GM23248 (cell line): ENCODE measurements at regions not wholly inside any gene's neighbourhood (a gene's known extent, or its start where the extent isn't known, plus 50 kb on each side); places are given as distances from the start of the nearest gene placed in this dataset.

Experiments used
- DNase-seq: peaks from one replicate; pipeline ENCODE4 v3.0.0-alpha.2; 2015
- H2AFZ ChIP-seq: fragments of 200-600 bp; sonication (generic); 2 replicates; pipeline ENCODE4 v1.6.1; 2016; ENCODE audit warnings: antibody characterized with exemption
- H3F3A ChIP-seq: fragments of 200-600 bp; sonication (generic); 2 replicates; pipeline ENCODE4 v1.6.1; 2016; ENCODE audit warnings: mild to moderate bottlenecking, antibody characterized with exemption, mixed run types; ENCODE audit not compliant: insufficient read depth
- H3K27ac ChIP-seq: fragments of 200-600 bp; sonication (generic); 2 replicates; pipeline ENCODE4 v1.5.1; 2016; ENCODE audit warnings: mild to moderate bottlenecking
- H3K27me3 ChIP-seq: fragments of 200-600 bp; sonication (generic); replicated peaks from 2 replicates; pipeline ENCODE4 v1.6.1; 2016; ENCODE audit warnings: mild to moderate bottlenecking; ENCODE audit not compliant: insufficient read depth
- H3K36me3 ChIP-seq: fragments of 200-600 bp; sonication (generic); 2 replicates; pipeline ENCODE4 v1.6.1; 2016; ENCODE audit warnings: low read depth, mild to moderate bottlenecking
- H3K4me1 ChIP-seq: fragments of 200-600 bp; sonication (generic); 2 replicates; pipeline ENCODE4 v1.6.1; 2016; ENCODE audit warnings: mild to moderate bottlenecking; ENCODE audit not compliant: insufficient read depth
- H3K4me2 ChIP-seq: fragments of 200-600 bp; sonication (generic); one replicate; pipeline ENCODE4 v1.6.1; 2016; ENCODE audit warnings: mild to moderate bottlenecking; ENCODE audit not compliant: unreplicated experiment
- H3K4me3 ChIP-seq: fragments of 200-600 bp; sonication (generic); 2 replicates; pipeline ENCODE4 v1.5.1; 2016; ENCODE audit warnings: mild to moderate bottlenecking
- H3K79me2 ChIP-seq: fragments of 200-600 bp; sonication (generic); 2 replicates; pipeline ENCODE4 v1.6.1; 2016; ENCODE audit warnings: mild to moderate bottlenecking; ENCODE audit not compliant: insufficient read depth
- H3K9ac ChIP-seq: fragments of 200-600 bp; sonication (generic); 2 replicates; pipeline ENCODE4 v1.6.1; 2016; ENCODE audit warnings: mild to moderate bottlenecking
- H3K9me2 ChIP-seq: fragments of 200-600 bp; sonication (generic); 2 replicates; pipeline ENCODE4 v1.6.1; 2016; ENCODE audit warnings: mixed run types, mild to moderate bottlenecking, moderate library complexity; ENCODE audit not compliant: insufficient read depth
- H3K9me3 ChIP-seq: fragments of 200-600 bp; sonication (generic); one replicate; pipeline ENCODE4 v1.6.1; 2017; ENCODE audit warnings: low read depth
- H4K20me1 ChIP-seq: fragments of 200-600 bp; sonication (generic); 2 replicates; pipeline ENCODE4 v1.6.0; 2016; ENCODE audit not compliant: insufficient read depth
- EZH2 ChIP-seq: fragments of 200-600 bp; sonication (generic); IDR thresholded peaks from 2 replicates; pipeline ENCODE4 v1.6.1; 2018; ENCODE audit warnings: antibody characterized with exemption, mild to moderate bottlenecking; ENCODE audit not compliant: insufficient read depth, poor library complexity, severe bottlenecking
- EZH2phosphoT487 ChIP-seq: fragments of 200-600 bp; sonication (generic); IDR thresholded peaks from 2 replicates; pipeline ENCODE4 v1.6.1; 2018; ENCODE audit warnings: antibody characterized with exemption, moderate library complexity, mild to moderate bottlenecking, low read depth; ENCODE audit not compliant: insufficient read depth
- WGBS, 2 experiments: methylation state at CpG; one replicate each; pipeline ENCODE4 v1.1.6; 2015 to 2017; ENCODE audit warnings: low lambda C conversion rate in 2 of 2, low coverage in 1 of 2; ENCODE audit errors: missing lambda C conversion rate in 2 of 2; 5-methylcytosine and 5-hydroxymethylcytosine counted together
- in situ Hi-C: fragments of 300-500 bp; cut with MboI; formaldehyde crosslinking; loops from 2 replicates; pipeline ENCODE4 v1.15.0; 2020

GRCh38 chr6:51016489-51016888 is 197.8 kb downstream of the TFAP2B start:
- H3F3A ChIP-seq = no peaks in the 10 kb centered on the region
- H4K20me1 ChIP-seq = no peaks in the 10 kb centered on the region
- H3K79me2 ChIP-seq = no peaks in the 10 kb centered on the region
- no peak for DNase-seq
- H3K4me1 ChIP-seq = no peaks in the 10 kb centered on the region
- 15 to 32% methylated on average over 1 of the region's 1 CpG for WGBS, 2 experiments
- in situ Hi-C loops = no loop called here
- TF ChIP-seq EZH2 = no peak
- TF ChIP-seq EZH2phosphoT487 = no peak
- no peak overlapping the region for H3K4me2 ChIP-seq
- H3K9me2 ChIP-seq = no peaks in the 10 kb centered on the region
- no peaks in the 10 kb centered on the region for H3K27me3 ChIP-seq
- H3K36me3 ChIP-seq = no peaks in the 10 kb centered on the region
- H2AFZ ChIP-seq = no peak overlapping the region
- H3K4me3 ChIP-seq = no peak overlapping the region
- no peak overlapping the region for H3K9ac ChIP-seq
- no peaks in the 10 kb centered on the region for H3K9me3 ChIP-seq
- no peak overlapping the region for H3K27ac ChIP-seq

- H3K4me3 ChIP-seq = no peak overlapping the region
- 15 to 25% methylated on average over 5 of the region's 5 CpGs for WGBS, 2 experiments
- TF ChIP-seq EZH2 (no peak), EZH2phosphoT487 (no peak)
- in situ Hi-C loops = no loop called here
- H3K27ac ChIP-seq = no peak overlapping the region
- H3K36me3 ChIP-seq = no peaks in the 10 kb centered on the region
- no peaks in the 10 kb centered on the region for H3K9me3 ChIP-seq
- H3K79me2 ChIP-seq = no peaks in the 10 kb centered on the region
- H3K9ac ChIP-seq = no peak overlapping the region
- no peaks in the 10 kb centered on the region for H3K4me1 ChIP-seq
- no peak overlapping the region for H3K4me2 ChIP-seq
- no peak for DNase-seq
- no peaks in the 10 kb centered on the region for H3K9me2 ChIP-seq
- no peak overlapping the region for H2AFZ ChIP-seq
- H3K27me3 ChIP-seq = no peaks in the 10 kb centered on the region
- H4K20me1 ChIP-seq = no peaks in the 10 kb centered on the region
- no peaks in the 10 kb centered on the region for H3F3A ChIP-seq
Observed at GRCh38 chr6:51019806-51020205, 201.1 kb downstream of the TFAP2B start.

GRCh38 chr6:51021171-51021570 is 202.5 kb downstream of the TFAP2B start:
- H3K9ac ChIP-seq = no peak overlapping the region
- no peaks in the 10 kb centered on the region for H3K9me2 ChIP-seq
- DNase-seq = no peak
- no peak overlapping the region for H2AFZ ChIP-seq
- H3K9me3 ChIP-seq = no peaks in the 10 kb centered on the region
- no peaks in the 10 kb centered on the region for H3K79me2 ChIP-seq
- H3K4me1 ChIP-seq = no peaks in the 10 kb centered on the region
- no peaks in the 10 kb centered on the region for H3K27me3 ChIP-seq
- no peak overlapping the region for H3K27ac ChIP-seq
- WGBS, 2 experiments = 1 to 2% methylated on average over 3 of the region's 3 CpGs
- H3K36me3 ChIP-seq = no peaks in the 10 kb centered on the region
- H3K4me2 ChIP-seq = no peak overlapping the region
- TF ChIP-seq EZH2phosphoT487 (no peak), EZH2 (no peak)
- no peaks in the 10 kb centered on the region for H3F3A ChIP-seq
- H3K4me3 ChIP-seq = no peak overlapping the region
- in situ Hi-C loops = no loop called here
- no peaks in the 10 kb centered on the region for H4K20me1 ChIP-seq

- H3K27ac ChIP-seq = no peak overlapping the region
- H3F3A ChIP-seq = no peaks in the 10 kb centered on the region
- H3K4me3 ChIP-seq = no peak overlapping the region
- in situ Hi-C loops = no loop called here
- H3K4me2 ChIP-seq = no peak overlapping the region
- no peaks in the 10 kb centered on the region for H3K9me3 ChIP-seq
- no peaks in the 10 kb centered on the region for H3K27me3 ChIP-seq
- H3K36me3 ChIP-seq = no peaks in the 10 kb centered on the region
- no peaks in the 10 kb centered on the region for H3K4me1 ChIP-seq
- no peak overlapping the region for H2AFZ ChIP-seq
- no peaks in the 10 kb centered on the region for H3K79me2 ChIP-seq
- 61 to 70% methylated on average over 3 of the region's 3 CpGs for WGBS, 2 experiments
- H3K9me2 ChIP-seq = no peaks in the 10 kb centered on the region
- H4K20me1 ChIP-seq = no peaks in the 10 kb centered on the region
- DNase-seq = no peak
- TF ChIP-seq EZH2phosphoT487 (no peak), EZH2 (no peak)
- H3K9ac ChIP-seq = no peak overlapping the region
Observed at GRCh38 chr6:51024126-51024525, 205.5 kb downstream of the TFAP2B start.
